HUES48 (cell line): ENCODE measurements at regions not wholly inside any gene's neighbourhood (a gene's known extent, or its start where the extent isn't known, plus 50 kb on each side); places are given as distances from the start of the nearest gene placed in this dataset.
"Not testable (repeated sequence)": the region's sequence is repeated elsewhere in the genome, so short reads cannot be mapped to it uniquely, and the experiment has no call there.

Experiments
- H3K27ac ChIP-seq: one replicate; pipeline ENCODE4 v1.7.0; 2013; ENCODE audit warnings: low read depth, low read length, inconsistent platforms
- H3K27me3 ChIP-seq: 2 replicates; pipeline ENCODE4 v1.6.1; 2013; ENCODE audit warnings: mild to moderate bottlenecking, low read length; ENCODE audit not compliant: control insufficient read depth, insufficient read depth
- H3K36me3 ChIP-seq: 2 replicates; pipeline ENCODE4 v1.6.1; 2013; ENCODE audit warnings: low read length; ENCODE audit not compliant: control insufficient read depth, insufficient read depth
- H3K4me1 ChIP-seq: 2 replicates; pipeline ENCODE4 v1.6.1; 2013; ENCODE audit warnings: mild to moderate bottlenecking, low read length; ENCODE audit not compliant: control insufficient read depth, insufficient read depth
- H3K4me3 ChIP-seq: 2 replicates; pipeline ENCODE4 v1.5.1; 2013; ENCODE audit warnings: mild to moderate bottlenecking, low read depth, low read length
- H3K9ac ChIP-seq: 2 replicates; pipeline ENCODE4 v1.6.1; 2013; ENCODE audit warnings: mild to moderate bottlenecking, low read depth, low read length, moderate library complexity
- H3K9me3 ChIP-seq: 2 replicates; pipeline ENCODE4 v1.6.1; 2013; ENCODE audit warnings: low read length; ENCODE audit not compliant: control insufficient read depth, insufficient read depth

DNA sequence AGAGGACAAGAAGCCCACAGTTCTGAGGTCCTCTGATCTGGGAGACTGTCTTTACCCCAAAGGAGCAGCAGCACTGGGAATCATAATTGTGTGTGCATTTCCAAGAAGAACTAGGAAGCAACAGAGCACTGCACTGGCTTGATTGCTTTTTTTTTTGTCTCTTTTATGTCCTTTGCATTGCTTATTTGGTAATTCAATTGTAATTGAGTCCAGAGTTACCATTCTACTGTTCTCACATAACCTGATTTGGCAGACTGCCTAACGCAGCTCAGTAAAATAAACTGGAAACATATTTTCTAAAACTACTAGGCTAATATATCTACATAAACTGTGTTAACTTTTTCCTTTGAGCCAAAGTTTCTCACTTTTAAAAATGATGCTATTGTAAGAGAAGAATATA is 190.3 kb upstream of the SLC8A1 start:
- no peak overlapping the region for H3K27ac ChIP-seq
- H3K9me3 ChIP-seq = no peaks in the 10 kb centered on the region
- no peaks in the 10 kb centered on the region for H3K27me3 ChIP-seq
- no peak overlapping the region for H3K4me3 ChIP-seq
- H3K4me1 ChIP-seq = no peaks in the 10 kb centered on the region
- H3K9ac ChIP-seq = no peak overlapping the region
- no peaks in the 10 kb centered on the region for H3K36me3 ChIP-seq

- Histone ChIP-seq H3K9me3 (no peaks in the 10 kb centered on the region), H3K4me1 (no peaks in the 10 kb centered on the region), H3K27ac (no peak overlapping the region), H3K27me3 (no peaks in the 10 kb centered on the region), H3K9ac (no peak overlapping the region), H3K4me3 (no peak overlapping the region), H3K36me3 (no peaks in the 10 kb centered on the region)
Measured at GRCh38 chr2:40642726-40643125, 190.8 kb upstream of the SLC8A1 start.

DNA sequence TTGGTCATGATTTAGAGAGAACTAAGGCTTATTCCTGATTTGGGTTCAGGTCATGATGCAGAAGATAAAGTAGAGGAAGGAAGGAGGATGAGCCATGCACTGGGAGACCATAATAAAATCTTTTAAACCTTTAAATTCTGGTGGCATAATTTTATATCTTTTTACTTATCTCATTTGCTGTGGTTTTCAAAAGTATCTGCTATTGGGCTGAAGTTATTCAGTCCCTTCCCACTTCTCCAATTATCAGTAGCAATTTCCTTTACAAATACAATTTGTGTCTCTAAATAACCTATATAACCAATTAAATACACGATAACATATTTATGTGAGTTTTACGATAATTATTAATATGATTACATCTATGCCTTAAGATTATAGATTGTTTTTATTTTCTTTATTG is 194.8 kb upstream of the SLC8A1 start:
- no peaks in the 10 kb centered on the region for H3K4me1 ChIP-seq
- no peak overlapping the region for H3K4me3 ChIP-seq
- no peaks in the 10 kb centered on the region for H3K36me3 ChIP-seq
- H3K27me3 ChIP-seq = no peaks in the 10 kb centered on the region
- no peak overlapping the region for H3K27ac ChIP-seq
- H3K9me3 ChIP-seq = no peaks in the 10 kb centered on the region
- H3K9ac ChIP-seq = no peak overlapping the region

GRCh38 chr2:40652155-40652554 is 200.3 kb upstream of the SLC8A1 start:
- no peak overlapping the region for H3K27ac ChIP-seq
- H3K9me3 ChIP-seq = no peaks in the 10 kb centered on the region
- no peak overlapping the region for H3K4me3 ChIP-seq
- H3K27me3 ChIP-seq = no peaks in the 10 kb centered on the region
- H3K9ac ChIP-seq = no peak overlapping the region
- H3K36me3 ChIP-seq = no peaks in the 10 kb centered on the region
- H3K4me1 ChIP-seq = no peaks in the 10 kb centered on the region

GRCh38 chr2:40653829-40654228 is 201.9 kb upstream of the SLC8A1 start:
- Histone ChIP-seq H3K9me3 (no peaks in the 10 kb centered on the region), H3K9ac (no peak overlapping the region), H3K4me3 (no peak overlapping the region), H3K27me3 (no peaks in the 10 kb centered on the region), H3K36me3 (no peaks in the 10 kb centered on the region), H3K27ac (no peak overlapping the region), H3K4me1 (no peaks in the 10 kb centered on the region)

DNA sequence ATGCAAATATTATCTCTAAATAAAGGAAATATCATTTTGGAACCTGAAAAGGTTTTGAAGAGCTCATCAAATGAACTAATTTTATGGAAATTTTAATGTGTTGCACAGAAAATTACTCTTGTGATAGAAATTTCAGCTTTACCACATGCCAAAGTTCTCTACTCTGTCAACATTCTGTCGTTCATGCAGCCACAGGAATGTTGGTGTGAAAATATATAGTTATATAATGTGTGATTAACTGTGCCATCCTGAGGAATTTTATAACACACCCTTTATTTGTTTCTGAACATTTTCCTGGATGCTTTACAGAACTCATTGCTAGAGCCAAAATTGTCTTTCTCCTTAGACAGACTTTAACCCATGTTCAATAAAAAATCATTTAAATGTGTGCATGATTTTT is 202.5 kb upstream of the SLC8A1 start:
- Histone ChIP-seq H3K27ac (no peak overlapping the region), H3K9me3 (no peaks in the 10 kb centered on the region), H3K36me3 (no peaks in the 10 kb centered on the region), H3K27me3 (no peaks in the 10 kb centered on the region), H3K4me1 (no peaks in the 10 kb centered on the region), H3K4me3 (no peak overlapping the region), H3K9ac (no peak overlapping the region)

DNA sequence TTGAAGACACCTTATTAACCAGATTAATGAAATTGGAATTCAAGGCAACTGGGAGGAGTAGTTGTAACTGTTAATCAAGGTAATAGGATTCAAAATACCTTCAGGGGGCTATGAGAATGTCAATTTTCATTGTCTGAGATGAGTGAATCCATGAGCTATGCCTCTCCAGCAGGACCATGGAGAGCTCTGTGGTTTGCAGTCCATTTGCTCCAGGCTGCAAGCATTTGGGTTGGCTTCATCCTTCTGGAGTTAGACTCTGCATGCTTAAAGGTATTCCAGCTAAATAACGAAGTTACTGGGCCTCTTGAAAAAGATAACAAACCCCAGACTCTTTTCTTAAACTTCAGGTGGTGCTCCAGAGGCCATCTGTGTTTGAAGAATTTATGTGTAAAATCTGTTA is 207.1 kb upstream of the SLC8A1 start:
- no peaks in the 10 kb centered on the region for H3K36me3 ChIP-seq
- H3K4me1 ChIP-seq = no peaks in the 10 kb centered on the region
- H3K27ac ChIP-seq = no peak overlapping the region
- no peak overlapping the region for H3K4me3 ChIP-seq
- H3K9me3 ChIP-seq = no peaks in the 10 kb centered on the region
- H3K9ac ChIP-seq = no peak overlapping the region
- H3K27me3 ChIP-seq = no peaks in the 10 kb centered on the region

DNA sequence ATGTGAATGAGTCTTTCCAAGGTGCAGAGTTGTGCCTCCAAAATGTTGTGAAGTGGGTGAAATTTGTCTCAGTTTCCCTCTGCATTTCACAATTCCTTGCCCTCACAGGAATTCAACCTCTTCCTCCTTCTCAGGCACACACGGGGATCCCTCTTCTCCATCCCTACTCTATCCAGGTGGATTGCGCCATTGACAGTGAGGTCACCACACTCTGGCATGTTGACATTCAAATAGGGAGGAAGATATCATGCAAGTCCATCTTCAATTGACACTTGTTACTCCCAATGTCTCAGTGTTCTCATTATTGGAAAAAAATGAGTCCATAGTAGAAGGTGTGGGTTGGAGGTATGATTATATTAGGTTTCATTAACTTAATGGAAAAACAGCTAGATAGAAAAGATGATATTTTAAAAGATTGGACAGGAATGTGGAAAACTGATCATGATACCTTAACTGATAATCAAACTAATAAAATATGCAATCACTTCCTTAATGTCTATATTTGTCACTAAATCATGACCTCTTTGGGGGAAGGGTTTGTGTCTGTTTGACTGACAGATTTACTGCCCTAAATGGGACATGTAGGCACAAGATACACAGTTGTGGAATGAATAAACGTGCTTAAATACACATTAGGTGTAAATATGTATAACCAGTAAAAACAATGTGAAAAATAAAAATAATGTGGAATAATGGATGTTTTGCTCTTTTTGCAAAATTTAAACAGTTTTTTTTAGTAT is 213.8 kb upstream of the SLC8A1 start:
- no peak overlapping the region for H3K27ac ChIP-seq
- no peaks in the 10 kb centered on the region for H3K9me3 ChIP-seq
- no peak overlapping the region for H3K9ac ChIP-seq
- no peak overlapping the region for H3K4me3 ChIP-seq
- H3K4me1 ChIP-seq = no peaks in the 10 kb centered on the region
- no peaks in the 10 kb centered on the region for H3K36me3 ChIP-seq
- no peaks in the 10 kb centered on the region for H3K27me3 ChIP-seq

DNA sequence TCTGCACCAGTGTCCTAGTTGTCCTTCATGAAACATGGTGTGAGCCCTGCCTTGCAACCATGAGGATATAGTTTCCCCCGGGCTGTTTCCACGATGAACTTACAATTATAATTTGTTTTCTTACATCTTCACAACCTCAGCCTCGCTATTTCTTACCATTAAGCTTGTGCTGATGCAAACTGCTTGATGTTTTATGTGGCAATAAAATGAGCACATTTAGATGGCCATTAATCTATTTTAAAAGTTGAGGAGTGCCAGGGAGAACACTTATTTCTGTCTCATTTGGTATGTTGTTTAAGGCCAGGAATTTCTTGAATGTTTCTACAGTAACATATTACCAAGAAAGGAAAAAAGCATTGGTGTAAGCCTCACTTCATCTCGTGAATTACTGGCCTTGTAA is 214.5 kb upstream of the SLC8A1 start:
- H3K4me1 ChIP-seq = no peaks in the 10 kb centered on the region
- no peaks in the 10 kb centered on the region for H3K36me3 ChIP-seq
- H3K27me3 ChIP-seq = no peaks in the 10 kb centered on the region
- H3K27ac ChIP-seq = no peak overlapping the region
- H3K4me3 ChIP-seq = no peak overlapping the region
- no peak overlapping the region for H3K9ac ChIP-seq
- H3K9me3 ChIP-seq = no peaks in the 10 kb centered on the region

DNA sequence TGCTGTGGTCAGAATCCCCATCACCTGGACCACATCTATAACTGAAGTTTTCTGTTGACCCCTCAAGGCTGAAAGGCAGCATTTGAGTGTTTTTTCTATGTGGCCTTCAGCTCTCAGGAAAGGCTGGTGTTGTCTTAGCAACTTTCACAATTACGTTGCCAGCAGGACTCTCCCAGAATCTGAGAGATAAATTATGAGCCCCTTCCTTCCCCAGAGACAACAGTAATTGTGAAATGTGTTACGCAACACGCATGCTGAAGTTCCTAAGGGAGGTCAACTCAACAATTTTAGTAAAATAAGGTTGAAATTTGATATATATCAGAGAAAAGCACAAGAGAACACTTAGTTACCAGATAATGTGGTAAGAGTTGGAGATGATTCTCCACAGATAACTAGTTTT is 216.5 kb upstream of the SLC8A1 start:
- no peaks in the 10 kb centered on the region for H3K27me3 ChIP-seq
- no peaks in the 10 kb centered on the region; the same call in 1 of the 2 replicates for H3K9me3 ChIP-seq
- H3K9ac ChIP-seq = no peak overlapping the region
- H3K4me1 ChIP-seq = no peaks in the 10 kb centered on the region
- H3K27ac ChIP-seq = no peak overlapping the region
- H3K36me3 ChIP-seq = no peaks in the 10 kb centered on the region
- H3K4me3 ChIP-seq = no peak overlapping the region

- H3K36me3 ChIP-seq, H3K4me3 ChIP-seq, H3K27ac ChIP-seq, H3K27me3 ChIP-seq, H3K9ac ChIP-seq, H3K9me3 ChIP-seq, H3K4me1 ChIP-seq: not testable (repeated sequence)
Measured at GRCh38 chr2:40676134-40676790, 224.4 kb upstream of the SLC8A1 start.
